ENCODE measurements at regions not wholly inside any gene's neighbourhood (a gene's known extent, or its start where the extent isn't known, plus 50 kb on each side); places are given as distances from the start of the nearest gene placed in this dataset.

GRCh38 chr3:67192466-67192865, 194.4 kb downstream of the KBTBD8 start:
- Histone ChIP-seq H3K9me2 (replicated peaks; ENCODE audit: low read depth, low read length) (no peaks in the 10 kb centered on the region), H3K9ac (ENCODE audit: low read depth, low read length, poor library complexity, severe bottlenecking) (no peak overlapping the region), H3K79me2 (ENCODE audit: insufficient read depth, low read length) (no peaks in the 10 kb centered on the region), H3K36me3 (ENCODE audit: insufficient read depth, low read length) (no peaks in the 10 kb centered on the region), H2AFZ (ENCODE audit: low read length) (no peak overlapping the region), H3K9me3 (ENCODE audit: insufficient read depth, low read depth, low read length) (no peaks in the 10 kb centered on the region), H3K4me1 (ENCODE audit: insufficient read depth, low read length, poor library complexity, severe bottlenecking) (no peaks in the 10 kb centered on the region), H3K4me3 (ENCODE audit: low read length, poor library complexity, severe bottlenecking) (no peak overlapping the region), H4K20me1 (ENCODE audit: insufficient read depth, low read length, poor library complexity, severe bottlenecking) (no peaks in the 10 kb centered on the region), H3F3A (ENCODE audit: low read depth) (no peaks in the 10 kb centered on the region), H3K4me2 (ENCODE audit: low read depth, low read length, poor library complexity, severe bottlenecking) (no peak overlapping the region), H3K27me3 (ENCODE audit: insufficient read depth, low read length, poor library complexity, severe bottlenecking) (no peaks in the 10 kb centered on the region)
- TF ChIP-seq EZH2phosphoT487 (IDR thresholded peaks at IDR 0.05; ENCODE audit: borderline replicate concordance), result no peak
- TF ChIP-seq, protein P1, sequence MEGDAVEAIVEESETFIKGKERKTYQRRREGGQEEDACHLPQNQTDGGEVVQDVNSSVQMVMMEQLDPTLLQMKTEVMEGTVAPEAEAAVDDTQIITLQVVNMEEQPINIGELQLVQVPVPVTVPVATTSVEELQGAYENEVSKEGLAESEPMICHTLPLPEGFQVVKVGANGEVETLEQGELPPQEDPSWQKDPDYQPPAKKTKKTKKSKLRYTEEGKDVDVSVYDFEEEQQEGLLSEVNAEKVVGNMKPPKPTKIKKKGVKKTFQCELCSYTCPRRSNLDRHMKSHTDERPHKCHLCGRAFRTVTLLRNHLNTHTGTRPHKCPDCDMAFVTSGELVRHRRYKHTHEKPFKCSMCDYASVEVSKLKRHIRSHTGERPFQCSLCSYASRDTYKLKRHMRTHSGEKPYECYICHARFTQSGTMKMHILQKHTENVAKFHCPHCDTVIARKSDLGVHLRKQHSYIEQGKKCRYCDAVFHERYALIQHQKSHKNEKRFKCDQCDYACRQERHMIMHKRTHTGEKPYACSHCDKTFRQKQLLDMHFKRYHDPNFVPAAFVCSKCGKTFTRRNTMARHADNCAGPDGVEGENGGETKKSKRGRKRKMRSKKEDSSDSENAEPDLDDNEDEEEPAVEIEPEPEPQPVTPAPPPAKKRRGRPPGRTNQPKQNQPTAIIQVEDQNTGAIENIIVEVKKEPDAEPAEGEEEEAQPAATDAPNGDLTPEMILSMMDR (conservative IDR thresholded peaks at IDR 0.05; ENCODE audit: low read length), result no peak

- Histone ChIP-seq H3K79me2 (ENCODE audit: insufficient read depth, low read length) (no peaks in the 10 kb centered on the region), H3K4me3 (ENCODE audit: low read length, poor library complexity, severe bottlenecking) (no peak overlapping the region), H3K4me1 (ENCODE audit: insufficient read depth, low read length, poor library complexity, severe bottlenecking) (no peaks in the 10 kb centered on the region), H3K4me2 (ENCODE audit: low read depth, low read length, poor library complexity, severe bottlenecking) (no peak overlapping the region), H3F3A (ENCODE audit: low read depth) (no peaks in the 10 kb centered on the region), H3K27me3 (ENCODE audit: insufficient read depth, low read length, poor library complexity, severe bottlenecking) (no peaks in the 10 kb centered on the region), H2AFZ (ENCODE audit: low read length) (no peak overlapping the region), H3K9ac (ENCODE audit: low read depth, low read length, poor library complexity, severe bottlenecking) (no peak overlapping the region), H4K20me1 (ENCODE audit: insufficient read depth, low read length, poor library complexity, severe bottlenecking) (no peaks in the 10 kb centered on the region), H3K36me3 (ENCODE audit: insufficient read depth, low read length) (no peaks in the 10 kb centered on the region), H3K9me3 (ENCODE audit: insufficient read depth, low read depth, low read length) (no peaks in the 10 kb centered on the region), H3K9me2 (replicated peaks; ENCODE audit: low read depth, low read length) (no peaks in the 10 kb centered on the region)
- TF ChIP-seq EZH2phosphoT487 (IDR thresholded peaks at IDR 0.05; ENCODE audit: borderline replicate concordance), result no peak
- TF ChIP-seq, protein P1 (conservative IDR thresholded peaks at IDR 0.05; ENCODE audit: low read length), result no peak
Observed at GRCh38 chr3:67196677-67197076, 198.6 kb downstream of the KBTBD8 start.

DNA sequence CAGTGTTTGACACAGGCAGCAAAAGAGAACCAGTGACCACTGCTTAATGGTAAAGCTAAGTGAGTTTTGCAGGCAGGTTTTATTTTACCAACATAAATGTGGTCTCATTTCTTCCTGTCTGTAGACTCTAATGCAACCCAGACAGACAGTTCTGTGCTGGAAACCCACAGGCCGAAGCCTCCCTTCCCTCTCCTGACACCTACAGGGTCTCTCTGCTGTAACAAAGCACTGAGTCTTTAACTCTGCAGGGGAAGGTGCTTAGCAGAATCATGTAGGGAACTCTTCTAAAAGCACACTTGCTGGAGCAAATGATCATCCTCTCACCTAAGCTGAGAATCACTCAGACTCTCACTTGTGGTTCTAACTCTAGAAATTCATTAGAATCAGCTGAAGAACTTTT, 200.3 kb downstream of the KBTBD8 start:
- H2AFZ ChIP-seq (ENCODE audit: low read length), result no peak overlapping the region
- H3K4me1 ChIP-seq (ENCODE audit: insufficient read depth, low read length, poor library complexity, severe bottlenecking), result no peaks in the 10 kb centered on the region
- H3F3A ChIP-seq (ENCODE audit: low read depth), result no peaks in the 10 kb centered on the region
- H3K4me3 ChIP-seq (ENCODE audit: low read length, poor library complexity, severe bottlenecking), result no peak overlapping the region
- H4K20me1 ChIP-seq (ENCODE audit: insufficient read depth, low read length, poor library complexity, severe bottlenecking), result no peaks in the 10 kb centered on the region
- H3K27me3 ChIP-seq (ENCODE audit: insufficient read depth, low read length, poor library complexity, severe bottlenecking), result no peaks in the 10 kb centered on the region
- no peak overlapping the region for H3K9ac ChIP-seq (ENCODE audit: low read depth, low read length, poor library complexity, severe bottlenecking)
- H3K79me2 ChIP-seq (ENCODE audit: insufficient read depth, low read length), result no peaks in the 10 kb centered on the region
- TF ChIP-seq, protein P1 (conservative IDR thresholded peaks at IDR 0.05; ENCODE audit: low read length), result no peak
- no peak for TF ChIP-seq EZH2phosphoT487 (IDR thresholded peaks at IDR 0.05; ENCODE audit: borderline replicate concordance)
- no peaks in the 10 kb centered on the region for H3K9me3 ChIP-seq (ENCODE audit: insufficient read depth, low read depth, low read length)
- no peaks in the 10 kb centered on the region for H3K36me3 ChIP-seq (ENCODE audit: insufficient read depth, low read length)
- no peaks in the 10 kb centered on the region for H3K9me2 ChIP-seq (replicated peaks; ENCODE audit: low read depth, low read length)
- no peak overlapping the region for H3K4me2 ChIP-seq (ENCODE audit: low read depth, low read length, poor library complexity, severe bottlenecking)
